ENCODE measurements at regions not wholly inside any gene's neighbourhood (a gene's known extent, or its start where the extent isn't known, plus 50 kb on each side); places are given as distances from the start of the nearest gene placed in this dataset.

DNA sequence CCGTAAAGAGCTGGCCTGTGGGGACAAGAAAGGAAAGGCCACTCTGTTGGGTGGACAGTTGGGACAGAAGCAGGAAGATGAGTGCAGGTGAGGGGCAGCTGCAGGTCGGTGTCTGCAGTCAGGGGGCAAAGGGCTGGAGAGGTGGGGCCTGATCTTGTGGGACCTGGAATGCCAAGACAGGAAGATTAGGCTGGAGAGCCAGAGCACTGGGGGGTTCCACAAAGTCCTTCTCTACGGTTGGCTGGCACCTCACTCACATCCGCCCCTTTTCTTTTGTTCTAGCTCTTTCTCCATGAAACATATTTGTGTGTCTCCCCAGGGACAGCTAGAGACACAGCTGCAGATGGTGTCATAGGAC, 404.1 kb downstream of the PTPRU start:
- ChIA-PET POLR2A (no interaction called here), CTCF (interaction anchor here (2.0 kb wide), 1 partner anchor 64 kb away, joined by 7 read pairs; no protein-coding TSS in a partner anchor)
- no peaks in the 10 kb centered on the region; the same call in 1 of the 2 replicates for H3K27me3 ChIP-seq (ENCODE audit: control insufficient read depth, insufficient read depth, low read length)

DNA sequence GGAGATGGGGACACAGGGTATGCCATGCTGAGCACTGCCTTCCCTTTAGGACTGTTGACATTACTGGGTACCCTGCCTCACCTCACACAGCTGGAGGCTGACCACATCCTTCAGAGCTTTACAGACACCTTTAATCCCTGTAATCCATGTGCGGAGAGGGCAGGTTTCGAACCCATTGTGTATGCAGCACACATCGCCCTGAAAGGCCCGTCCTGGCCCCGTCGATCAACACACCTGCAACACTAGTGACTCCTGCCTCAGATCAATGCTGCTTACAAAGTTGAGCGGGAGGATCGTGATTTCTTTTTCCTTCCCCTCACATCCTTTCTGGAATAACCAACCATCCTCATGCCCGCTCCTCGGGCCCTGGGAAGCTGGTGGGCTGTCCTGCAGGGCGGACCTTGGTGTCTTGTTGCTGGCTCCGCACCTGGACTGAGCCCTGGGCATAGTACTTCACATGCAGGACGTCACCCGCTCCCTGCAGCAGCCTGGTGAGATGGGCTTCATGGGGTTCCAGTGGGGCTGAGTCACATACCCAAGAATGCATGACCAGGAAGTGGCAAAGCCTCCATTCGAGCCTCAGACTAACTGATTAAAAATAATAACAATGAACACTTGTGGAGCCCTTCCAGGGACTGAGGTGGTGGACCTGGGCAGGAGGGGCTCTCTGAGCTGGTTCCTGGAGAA, 403.6 kb downstream of the PTPRU start:
- CTCF ChIA-PET, result interaction anchor here (0.6 to 2.0 kb wide), 2 partner anchors 57 to 64 kb away, joined by 3 to 7 read pairs; no protein-coding TSS in a partner anchor
- H3K36me3 ChIP-seq (ENCODE audit: control insufficient read depth, insufficient read depth, low read length), result no peaks in the 10 kb centered on the region
- no peaks in the 10 kb centered on the region; the same call in 1 of the 2 replicates for H3K27me3 ChIP-seq (ENCODE audit: control insufficient read depth, insufficient read depth, low read length)
- H3K4me3 ChIP-seq (ENCODE audit: low read depth, low read length), result no peak overlapping the region
- no peak for DNase-seq (ENCODE audit: low read depth)
- POLR2A ChIA-PET, result no interaction called here
- TF ChIP-seq CTCF (IDR thresholded peaks at IDR 0.05; ENCODE audit: insufficient read depth, low read depth, low read length), result no peak

More for the DNA sequence above, 404.1 kb downstream of the PTPRU start:
- no peak for TF ChIP-seq CTCF (IDR thresholded peaks at IDR 0.05; ENCODE audit: insufficient read depth, low read depth, low read length)
- Histone ChIP-seq H3K36me3 (ENCODE audit: control insufficient read depth, insufficient read depth, low read length) (no peaks in the 10 kb centered on the region), H3K4me3 (ENCODE audit: low read depth, low read length) (no peak overlapping the region)
- no peak for DNase-seq (ENCODE audit: low read depth)

DNA sequence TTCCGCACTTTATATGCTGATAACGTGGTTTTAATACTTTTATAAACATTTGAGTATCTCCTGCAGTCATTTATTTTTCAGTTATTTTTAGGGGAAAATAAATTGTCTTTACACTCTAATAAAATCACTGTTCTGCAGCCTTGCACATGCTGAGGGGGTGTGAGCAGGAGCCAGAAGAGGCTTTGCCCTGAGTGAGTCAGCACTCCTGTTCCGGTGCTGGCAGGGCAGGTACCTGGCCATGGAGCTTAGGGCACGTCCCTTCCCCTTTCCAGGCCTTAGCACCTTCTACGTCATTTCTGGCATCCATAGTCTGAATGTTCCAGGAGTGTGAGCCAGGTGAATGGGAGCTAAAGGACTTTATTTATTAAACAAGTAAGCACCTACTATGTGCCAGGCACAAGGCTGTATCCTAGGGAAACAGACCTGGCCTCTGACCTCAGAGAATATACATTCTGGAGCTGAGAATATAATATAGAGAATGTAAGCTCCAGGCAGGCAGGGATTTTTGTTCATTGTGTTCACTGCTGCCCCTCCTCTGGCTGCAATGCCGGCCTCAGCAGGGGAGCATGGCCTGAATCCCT, 402.9 kb downstream of the PTPRU start:
- no peak for DNase-seq (ENCODE audit: low read depth)
- H3K36me3 ChIP-seq (ENCODE audit: control insufficient read depth, insufficient read depth, low read length), result no peaks in the 10 kb centered on the region
- H3K4me3 ChIP-seq (ENCODE audit: low read depth, low read length), result no peak overlapping the region
- TF ChIP-seq CTCF (IDR thresholded peaks at IDR 0.05; ENCODE audit: insufficient read depth, low read depth, low read length), result no peak
- ChIA-PET POLR2A (no interaction called here), CTCF (interaction anchor here (0.6 to 2.0 kb wide), 2 partner anchors 56 to 65 kb away, joined by 3 to 7 read pairs; no protein-coding TSS in a partner anchor)
- no peaks in the 10 kb centered on the region; the same call in 1 of the 2 replicates for H3K27me3 ChIP-seq (ENCODE audit: control insufficient read depth, insufficient read depth, low read length)

DNA sequence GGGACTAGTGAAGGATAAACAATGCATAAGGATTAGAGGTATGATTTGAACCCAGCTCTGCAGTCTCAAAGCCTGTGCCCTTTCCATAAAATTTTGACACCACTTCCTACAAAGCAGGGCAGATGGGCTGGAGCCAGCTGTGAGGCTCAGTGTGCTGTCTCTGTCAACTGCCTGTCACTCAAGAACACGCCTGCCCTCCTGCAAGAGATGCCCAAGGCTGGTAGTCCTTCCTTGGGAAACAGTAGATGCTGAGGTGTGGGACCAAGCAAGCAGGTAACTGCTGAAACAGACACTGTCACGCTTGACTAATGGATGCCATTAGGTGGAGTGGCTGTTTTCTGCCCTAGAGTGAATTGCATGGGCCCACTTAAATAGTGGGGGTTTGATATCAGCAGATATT, 402.0 kb downstream of the PTPRU start:
- H3K4me3 ChIP-seq (ENCODE audit: low read depth, low read length), result no peak overlapping the region
- POLR2A ChIA-PET, result no interaction called here
- H3K36me3 ChIP-seq (ENCODE audit: control insufficient read depth, insufficient read depth, low read length), result no peaks in the 10 kb centered on the region
- no peak for DNase-seq (ENCODE audit: low read depth)
- TF ChIP-seq CTCF (IDR thresholded peaks at IDR 0.05; ENCODE audit: insufficient read depth, low read depth, low read length), result no peak
- H3K27me3 ChIP-seq (ENCODE audit: control insufficient read depth, insufficient read depth, low read length), result no peaks in the 10 kb centered on the region; the same call in 1 of the 2 replicates
- CTCF ChIA-PET, result no interaction called here

DNA sequence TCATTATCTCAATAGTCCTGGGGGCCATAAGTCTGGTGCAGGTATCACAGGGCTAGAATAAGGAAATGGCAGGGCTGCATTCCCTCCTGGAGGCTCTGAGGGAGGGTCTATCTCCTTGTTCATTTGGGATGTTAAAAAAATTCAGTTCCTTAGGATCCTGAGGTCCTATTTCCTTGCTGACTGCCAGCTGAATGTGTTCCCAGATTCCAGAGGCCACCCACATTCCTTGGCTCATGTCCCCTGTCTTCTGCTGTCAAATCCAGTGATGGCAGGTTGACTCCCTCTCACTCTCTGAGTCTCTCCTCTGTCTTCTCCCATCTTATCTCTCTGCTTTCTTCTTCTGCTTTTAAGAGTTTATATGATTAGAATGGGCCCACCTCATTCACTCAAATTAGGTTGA, 400.6 kb downstream of the PTPRU start:
- CTCF ChIA-PET, result no interaction called here
- DNase-seq (ENCODE audit: low read depth), result no peak
- POLR2A ChIA-PET, result interaction anchor here (0.7 kb wide), 1 partner anchor 212 kb away, joined by 3 read pairs; no protein-coding TSS in a partner anchor
- TF ChIP-seq CTCF (IDR thresholded peaks at IDR 0.05; ENCODE audit: insufficient read depth, low read depth, low read length), result no peak
- Histone ChIP-seq H3K27me3 (ENCODE audit: control insufficient read depth, insufficient read depth, low read length) (no peaks in the 10 kb centered on the region; the same call in 1 of the 2 replicates), H3K36me3 (ENCODE audit: control insufficient read depth, insufficient read depth, low read length) (no peaks in the 10 kb centered on the region), H3K4me3 (ENCODE audit: low read depth, low read length) (no peak overlapping the region)

Measured in BJ (cell line).